Stimulated activated CD8-positive, alpha-beta memory T cell treated with anti-CD3 and anti-CD28 coated beads, Interleukin-4, amount 100 ng/mL, for 48 hours (primary cell): ENCODE measurements at regions not wholly inside any gene's neighbourhood (a gene's known extent, or its start where the extent isn't known, plus 50 kb on each side); places are given as distances from the start of the nearest gene placed in this dataset.
"Not testable (repeated sequence)": the region's sequence is repeated elsewhere in the genome, so short reads cannot be mapped to it uniquely, and the experiment has no call there.

Experiments used
- DNase-seq: peaks from one replicate; pipeline ENCODE4 v3.0.0-alpha.2; 2020

DNA sequence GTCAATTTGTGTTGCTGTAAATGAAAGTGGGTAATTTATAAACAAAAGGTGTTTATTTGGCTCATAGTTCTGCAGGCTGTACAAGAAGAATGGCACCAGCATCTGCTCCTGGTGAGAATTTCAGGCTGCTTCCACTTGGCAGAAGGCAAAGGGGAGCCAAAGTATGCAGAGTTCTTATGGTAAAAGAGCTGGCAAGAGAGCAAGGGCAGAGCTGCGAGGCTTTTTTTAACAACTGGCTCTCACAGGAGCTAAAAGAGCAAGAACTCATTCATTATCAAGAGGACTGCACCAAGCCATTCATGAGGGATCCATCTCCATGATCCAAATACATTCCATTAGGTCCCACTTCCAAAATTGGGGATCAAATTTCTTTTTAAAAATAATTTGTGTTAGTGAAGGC, 1712.7 kb downstream of the SLITRK5 start:
- no peak for DNase-seq

DNA sequence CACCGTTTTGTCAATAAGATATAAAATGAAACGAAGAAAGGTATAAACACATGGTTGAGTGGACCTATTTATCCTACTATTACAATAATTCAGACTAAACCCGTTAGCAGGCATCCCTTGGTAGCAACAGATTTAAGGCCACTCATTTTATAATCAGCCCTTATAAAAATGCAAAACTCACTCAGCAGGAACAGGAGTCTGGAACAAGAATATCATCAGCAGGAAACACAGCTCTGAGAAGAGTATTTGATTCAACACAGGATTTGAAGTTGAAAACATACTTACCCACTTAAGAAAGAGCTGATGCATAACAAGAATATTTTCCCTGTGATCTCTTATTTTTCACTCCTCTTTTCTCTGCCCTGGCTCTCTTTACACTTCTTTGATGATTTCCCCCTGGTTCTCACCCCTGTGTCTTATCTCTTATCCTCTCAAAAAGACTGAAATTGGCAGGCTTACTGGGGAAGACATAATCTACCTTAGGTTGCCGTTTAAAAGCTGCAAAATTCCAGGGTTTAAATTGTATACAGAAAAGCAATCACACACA, 1722.7 kb downstream of the SLITRK5 start:
- DNase-seq: no peak

DNA sequence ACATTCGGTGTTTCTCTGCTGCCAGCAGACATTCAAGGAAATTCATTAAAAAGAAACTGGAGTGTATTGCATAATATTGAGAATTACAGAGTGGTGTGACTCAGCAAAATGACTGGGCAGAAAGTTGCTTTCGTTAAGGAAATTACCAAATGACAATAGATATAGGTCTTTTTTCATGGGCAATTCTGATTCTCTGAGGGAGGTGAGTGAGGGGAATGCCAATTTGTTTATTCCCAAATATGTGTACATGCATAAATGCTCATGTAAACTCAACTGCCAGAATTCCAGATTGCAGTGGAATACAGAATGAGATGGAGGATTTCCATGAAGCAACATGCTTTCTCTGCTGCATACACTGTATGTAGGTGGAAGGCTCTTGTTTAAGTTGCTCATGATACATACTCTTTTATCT, 1730.1 kb downstream of the SLITRK5 start:
- no peak for DNase-seq

DNA sequence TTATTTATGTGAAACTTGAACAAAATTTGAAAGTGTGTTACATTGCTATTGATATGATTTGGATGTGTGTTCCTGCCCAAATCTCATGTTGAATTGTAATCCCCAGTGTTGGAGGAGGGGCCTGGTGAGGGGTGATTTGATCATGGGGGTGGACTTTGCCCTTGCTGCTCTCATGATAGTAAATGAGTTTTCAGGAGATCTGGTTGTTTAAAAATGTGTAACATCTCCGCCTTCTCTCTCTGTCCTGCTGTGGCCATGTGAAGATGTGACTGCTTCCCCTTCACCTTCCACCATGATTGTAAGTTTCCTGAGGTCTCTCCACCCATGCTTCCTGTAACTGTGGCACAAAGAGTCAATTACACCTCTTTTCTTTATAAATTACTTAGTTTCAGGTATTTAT, 1731.0 kb downstream of the SLITRK5 start:
- no peak for DNase-seq

DNA sequence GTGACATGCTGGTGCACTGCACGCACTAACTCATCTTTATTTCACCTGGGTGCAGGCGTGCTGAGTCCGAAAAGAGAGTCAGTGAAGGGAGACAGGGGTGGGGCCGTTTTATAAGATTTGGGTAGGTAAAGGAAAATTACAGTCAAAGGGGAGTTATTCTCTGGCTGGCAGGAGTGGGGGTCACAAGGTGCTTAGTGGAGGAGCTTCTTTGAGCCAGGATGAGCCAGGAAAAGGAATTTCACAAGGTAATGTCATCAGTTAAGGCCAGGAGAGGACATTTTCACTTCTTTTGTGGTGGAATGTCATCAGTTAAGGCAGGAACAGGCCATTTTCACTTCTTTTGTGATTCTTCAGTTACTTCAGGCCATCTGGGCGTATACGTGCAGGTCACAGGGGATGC, 1734.9 kb downstream of the SLITRK5 start:
- not testable (repeated sequence) for DNase-seq

DNA sequence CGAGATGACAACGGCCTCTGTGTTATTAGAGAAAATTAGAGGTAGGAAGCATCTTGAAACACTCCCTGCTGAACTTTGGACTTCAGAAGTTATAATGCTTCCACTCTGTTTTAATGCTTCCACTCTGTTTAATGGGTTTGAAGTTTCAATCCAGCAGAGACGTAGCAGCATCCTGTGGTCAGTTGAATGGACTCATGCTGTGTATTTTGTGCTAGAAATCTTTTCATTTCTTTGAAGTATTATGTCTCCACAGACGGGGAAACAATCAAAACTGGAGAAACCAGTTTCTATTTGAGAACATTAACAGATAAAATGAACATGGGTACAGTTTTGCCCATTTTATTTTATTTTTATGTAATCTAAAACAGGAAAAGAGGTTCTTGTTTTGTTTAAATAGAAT, 1736.2 kb downstream of the SLITRK5 start:
- no peak for DNase-seq

DNA sequence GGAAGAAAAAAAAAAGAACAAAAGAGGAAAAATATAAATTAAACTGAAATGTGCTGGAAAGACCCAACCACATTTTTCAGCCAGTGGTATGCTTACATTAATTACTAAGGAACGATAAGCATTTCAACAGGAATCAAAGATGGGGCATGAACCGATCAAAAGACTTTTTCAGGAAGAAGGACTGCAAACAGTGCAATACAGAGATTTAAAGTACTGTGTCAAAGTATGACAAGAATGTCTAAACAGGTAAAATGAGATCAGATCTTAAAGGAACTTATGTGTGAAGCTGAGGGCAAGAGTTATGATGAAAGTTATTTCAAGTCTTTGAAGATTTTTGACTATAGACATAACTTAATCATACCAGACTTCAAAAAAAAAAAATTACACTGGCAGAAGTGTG, 1761.8 kb downstream of the SLITRK5 start:
- no peak for DNase-seq

DNA sequence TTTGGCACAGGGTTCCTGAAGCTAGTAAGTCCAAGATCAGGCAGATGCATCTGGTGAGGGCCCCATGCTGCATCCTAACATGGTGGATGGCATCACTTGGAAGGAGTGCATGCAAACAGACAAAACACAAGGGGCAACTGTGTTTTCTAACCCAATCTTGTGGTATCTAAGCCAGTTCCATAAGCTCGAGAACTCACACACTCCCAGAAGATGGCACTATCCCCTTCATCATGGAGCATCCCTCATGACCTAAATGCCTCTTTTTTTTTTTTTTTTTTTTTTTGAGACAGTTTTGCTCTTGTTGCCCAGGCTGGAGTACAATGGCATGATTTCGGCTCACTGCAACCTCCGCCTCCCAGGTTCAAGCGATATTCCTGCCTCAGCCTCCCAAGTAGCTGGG, 1763.5 kb downstream of the SLITRK5 start:
- DNase-seq: not testable (repeated sequence)

DNA sequence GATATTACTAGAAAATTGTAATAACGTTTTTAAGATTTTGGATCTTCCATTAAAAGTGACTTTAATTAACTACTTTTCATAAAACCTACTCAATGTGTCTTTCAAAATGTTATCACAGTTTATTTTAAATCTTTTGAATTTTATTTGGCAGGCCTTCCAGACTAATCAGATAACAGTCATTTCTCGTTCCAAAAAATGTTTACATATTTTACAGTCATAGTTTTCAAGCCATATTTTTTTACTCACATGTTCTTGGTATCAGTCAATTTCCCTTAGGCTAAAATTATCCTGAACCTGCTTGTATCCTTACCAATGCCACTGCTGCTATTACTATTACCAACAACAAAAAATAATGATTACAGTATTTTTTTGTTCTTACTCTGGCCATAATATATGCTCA, 1783.5 kb downstream of the SLITRK5 start:
- DNase-seq: no peak

DNA sequence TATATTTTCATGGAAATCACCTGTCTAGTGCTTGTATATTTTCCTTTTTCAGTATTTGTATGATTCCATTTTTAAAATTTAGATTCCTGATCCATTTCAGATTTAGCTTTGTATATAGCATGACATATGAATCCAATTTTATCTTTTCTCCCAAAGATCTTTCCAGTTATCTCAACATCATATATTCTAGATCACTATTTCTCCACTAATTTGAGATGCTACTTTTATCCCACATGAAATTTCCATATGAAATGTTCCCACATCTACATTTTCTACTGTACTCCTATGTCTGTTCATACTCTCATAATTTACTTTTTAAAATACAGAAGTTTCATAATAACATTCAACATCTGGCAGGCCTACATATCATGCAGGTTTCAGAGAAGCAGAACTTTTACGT, 1784.1 kb downstream of the SLITRK5 start:
- DNase-seq: no peak

DNA sequence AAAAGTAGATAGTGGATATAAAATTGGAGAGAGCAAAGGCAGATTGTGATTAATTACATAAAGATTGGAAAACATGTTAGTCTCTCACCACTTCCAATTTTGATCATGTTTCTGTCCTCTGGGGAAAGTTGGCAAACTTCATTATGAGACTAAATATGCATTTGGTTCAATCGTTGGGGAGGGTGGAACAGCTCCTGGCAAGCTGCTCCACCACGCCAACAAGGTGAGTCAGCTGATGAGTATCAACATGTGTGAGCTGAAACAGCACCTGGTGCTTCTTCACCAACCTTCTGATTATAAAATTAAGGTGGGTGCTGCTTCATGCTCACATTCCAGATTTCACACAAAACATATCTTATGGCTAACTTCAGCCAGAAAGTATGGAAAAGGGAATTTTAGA, 1784.6 kb downstream of the SLITRK5 start:
- no peak for DNase-seq

DNA sequence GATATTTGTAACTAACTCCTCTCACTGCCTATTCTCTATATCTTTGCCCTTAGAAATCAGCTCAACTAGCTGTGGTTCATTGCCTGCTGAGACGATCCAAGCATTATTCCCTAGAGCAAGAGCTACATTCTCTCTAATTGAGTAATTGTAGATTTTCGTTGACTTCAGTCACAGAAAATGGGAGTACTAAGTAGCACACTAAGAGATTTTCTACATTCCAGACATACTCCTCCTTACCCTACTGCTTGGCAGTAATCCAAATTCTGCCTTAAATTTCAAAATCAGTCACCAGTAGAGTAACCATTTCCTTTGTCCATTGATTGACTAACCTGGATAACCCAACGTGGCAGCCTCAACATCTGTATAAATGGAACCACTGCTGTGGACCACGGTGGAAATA, 1786.8 kb downstream of the SLITRK5 start:
- no peak for DNase-seq

DNA sequence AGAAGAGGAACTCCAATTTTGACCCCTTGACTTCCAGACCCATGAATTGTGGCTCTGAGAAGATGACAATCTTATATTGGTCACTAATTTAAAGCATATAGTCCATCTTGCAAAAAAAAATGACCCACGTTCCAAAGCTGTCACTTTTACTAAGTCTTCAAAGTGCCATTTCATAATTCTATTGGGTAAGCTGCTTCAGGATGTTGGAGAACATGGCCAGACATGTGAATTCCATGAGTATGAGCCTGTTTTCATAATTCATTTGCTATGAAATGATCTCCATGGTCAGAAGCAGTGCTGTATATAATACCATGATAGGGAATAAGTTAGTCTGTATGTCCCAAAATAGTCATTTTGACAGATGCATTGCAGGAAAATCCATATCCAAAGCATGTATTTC, 1787.3 kb downstream of the SLITRK5 start:
- DNase-seq: no peak

DNA sequence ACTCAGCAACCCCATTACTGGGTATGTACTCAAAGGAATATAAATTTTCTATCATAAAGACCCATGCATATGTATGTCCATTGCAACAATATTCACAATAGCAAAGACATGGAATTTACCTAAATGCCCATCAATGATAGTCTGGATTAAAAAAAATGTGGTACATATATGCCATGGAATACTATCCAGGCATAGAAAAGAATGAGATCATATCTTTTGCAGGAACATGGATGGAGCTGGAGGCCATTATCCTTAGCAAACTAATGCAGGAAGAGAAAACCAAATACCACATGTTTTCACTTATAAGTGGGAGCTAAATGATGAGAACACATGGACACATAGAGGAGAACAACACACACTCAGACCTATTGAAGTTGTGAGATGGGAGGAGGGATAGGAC, 1789.7 kb downstream of the SLITRK5 start:
- DNase-seq: not testable (repeated sequence)

DNA sequence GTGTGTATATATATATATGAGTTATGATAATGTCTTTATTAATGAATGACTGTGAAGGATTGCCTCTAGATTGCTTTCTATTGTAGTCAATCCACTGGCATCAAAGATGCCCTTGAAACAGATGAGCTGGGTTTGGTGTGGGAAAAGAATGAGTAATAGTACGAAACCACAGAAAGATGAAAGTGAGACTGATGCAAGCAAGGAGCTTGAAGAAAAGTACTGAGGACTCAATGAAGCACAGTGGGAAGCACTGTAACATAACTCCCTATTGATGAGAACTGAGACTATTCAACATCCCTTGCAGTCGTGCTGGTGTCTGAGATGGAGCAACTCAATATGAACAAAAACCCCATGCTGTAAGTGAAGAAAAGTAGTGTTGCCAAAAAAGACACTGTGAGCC, 1794.2 kb downstream of the SLITRK5 start:
- DNase-seq: no peak

DNA sequence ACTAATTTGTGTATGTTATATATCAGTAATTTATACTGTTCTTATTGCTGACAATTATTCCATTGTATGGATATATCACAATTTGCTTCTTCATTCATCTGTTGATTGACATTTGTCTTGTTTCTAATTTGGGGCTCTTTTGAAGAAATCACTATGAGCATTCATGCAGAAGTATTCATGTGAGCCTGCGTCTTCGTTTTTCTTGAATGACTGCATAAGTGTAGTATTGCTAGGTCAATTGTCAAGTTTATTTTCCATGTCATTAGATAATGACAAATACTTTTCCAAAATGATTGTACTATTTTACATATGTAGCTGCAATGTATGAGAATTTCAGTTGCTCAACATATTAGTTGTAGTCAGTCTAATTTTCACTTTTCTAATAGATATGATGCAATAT, 1796.9 kb downstream of the SLITRK5 start:
- DNase-seq: no peak

DNA sequence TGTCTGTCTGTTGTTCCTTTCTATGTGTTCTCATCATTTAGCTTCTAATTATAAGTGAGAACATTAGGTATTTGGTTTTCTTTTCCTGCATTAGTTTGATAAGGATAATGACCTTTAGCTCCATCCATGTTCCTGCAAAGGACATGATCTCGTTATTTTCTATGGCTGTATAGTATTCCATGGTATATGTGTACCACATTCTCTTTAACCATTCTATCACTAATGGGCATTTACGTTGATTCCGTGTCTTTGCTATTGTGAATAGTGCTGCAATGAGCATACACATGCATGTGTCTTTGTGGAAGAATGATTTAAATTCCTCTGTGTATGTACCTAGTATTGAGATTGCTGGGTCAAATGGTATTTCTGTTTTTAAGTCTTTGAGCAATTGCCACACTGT, 1799.7 kb downstream of the SLITRK5 start:
- no peak for DNase-seq

DNA sequence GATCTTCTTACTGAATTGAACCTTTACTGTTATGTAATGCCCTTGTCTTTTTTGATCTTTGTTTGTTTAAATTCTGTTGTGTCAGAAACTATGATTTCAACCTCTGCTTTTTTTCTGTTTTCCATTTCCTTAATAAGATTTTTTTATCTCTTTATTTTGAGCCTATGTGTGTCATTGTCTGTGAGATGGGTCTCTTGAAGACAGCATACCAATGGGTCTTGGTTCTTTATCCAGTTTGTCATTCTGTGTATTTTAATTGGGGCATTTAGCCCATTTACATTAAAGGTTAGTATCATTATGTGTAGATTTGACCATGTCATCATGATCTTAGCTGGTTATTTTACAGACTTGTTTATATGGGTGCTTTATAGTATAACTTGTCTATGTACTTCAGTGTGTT, 1803.3 kb downstream of the SLITRK5 start:
- DNase-seq: no peak

DNA sequence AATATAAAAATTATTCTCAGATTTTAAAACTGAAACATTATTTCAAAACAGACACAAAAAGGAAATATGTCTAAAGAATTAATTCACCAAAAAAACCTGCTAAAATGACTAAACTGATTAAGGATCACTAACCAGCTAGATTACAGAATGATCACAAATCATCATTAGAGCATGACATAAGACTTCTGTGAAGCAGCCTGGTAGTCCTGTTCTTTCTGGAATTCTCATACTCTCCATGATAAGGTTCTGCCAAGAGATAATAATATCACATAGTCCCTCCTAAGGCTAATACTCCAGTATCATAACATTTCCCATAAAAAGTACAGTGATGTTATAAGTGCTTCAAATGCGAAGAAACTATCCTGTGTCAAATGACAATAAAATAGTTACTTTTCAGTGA, 1814.9 kb downstream of the SLITRK5 start:
- DNase-seq: no peak

DNA sequence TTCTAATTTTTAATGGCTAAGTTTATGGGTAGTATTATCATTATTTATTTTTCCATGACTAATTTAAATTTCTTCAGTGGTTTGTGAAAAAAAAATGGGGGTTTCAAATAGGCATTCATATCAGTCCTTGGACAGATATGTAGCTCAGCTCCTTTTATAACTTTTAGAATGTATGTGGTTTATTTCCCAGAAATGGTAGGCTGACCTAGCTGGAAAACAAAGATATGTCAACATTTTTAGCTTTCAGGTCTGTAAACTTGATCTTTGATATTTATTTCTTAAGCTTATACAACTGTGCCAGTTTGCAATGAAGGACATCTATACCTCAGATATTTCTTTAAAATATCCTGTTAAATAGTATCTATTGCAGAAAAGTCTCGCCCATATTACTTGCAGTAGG, 1815.5 kb downstream of the SLITRK5 start:
- DNase-seq: no peak

DNA sequence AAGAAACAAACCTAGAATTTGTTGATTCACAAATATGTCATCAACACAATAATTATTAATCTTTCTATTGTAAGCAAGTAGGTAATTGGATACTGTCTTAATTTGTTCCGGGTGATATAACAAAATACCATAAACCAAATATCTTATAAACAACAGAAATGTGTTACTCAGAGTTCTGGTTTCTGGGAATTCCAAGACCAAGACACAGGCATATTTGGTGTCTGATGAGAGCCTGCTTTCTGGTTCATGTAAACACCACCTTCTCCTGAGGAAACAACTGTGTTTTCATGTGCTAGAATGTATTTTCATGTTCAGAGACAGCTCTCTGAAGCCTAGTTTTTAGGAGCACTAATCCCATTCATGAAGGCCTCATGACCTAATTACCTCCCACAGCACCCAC, 1819.5 kb downstream of the SLITRK5 start:
- DNase-seq: no peak

DNA sequence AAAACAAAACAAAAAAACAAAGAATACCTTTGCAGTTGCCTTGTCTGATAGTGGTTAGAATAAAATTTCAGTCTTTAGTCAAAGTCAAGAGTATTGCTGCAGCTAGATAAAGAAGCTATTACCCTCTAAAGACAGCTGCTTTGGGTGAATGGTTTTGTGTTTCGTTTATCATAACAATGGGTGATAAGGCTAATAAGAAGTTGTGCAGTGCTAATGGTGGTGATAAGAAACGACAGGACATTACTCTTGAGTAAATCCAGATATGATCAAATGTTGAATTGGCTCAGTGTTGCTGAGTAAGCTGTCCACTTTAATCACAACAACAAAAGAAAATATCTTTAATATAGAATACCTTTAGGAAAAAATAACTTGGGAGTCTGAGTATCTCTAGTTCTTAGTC, 1825.3 kb downstream of the SLITRK5 start:
- no peak for DNase-seq

DNA sequence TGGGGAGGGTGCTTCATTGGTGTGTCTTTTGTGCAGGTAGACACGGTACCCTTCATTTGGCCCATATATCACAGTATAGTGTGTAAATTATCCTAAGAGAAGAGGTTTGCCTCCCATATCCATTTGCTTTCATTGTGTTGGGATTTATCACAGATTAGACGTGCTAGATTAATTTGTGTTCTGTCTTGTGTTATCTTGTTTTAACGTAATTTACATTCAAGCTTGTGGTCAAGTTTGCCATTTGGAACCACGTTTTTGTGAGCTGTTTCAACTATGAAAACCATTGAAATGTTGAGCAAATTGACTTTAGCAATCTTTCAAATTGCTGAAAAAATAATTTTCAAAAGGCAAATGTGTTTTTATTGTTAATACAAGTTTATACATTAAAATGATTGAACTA, 1826.5 kb downstream of the SLITRK5 start:
- no peak for DNase-seq

DNA sequence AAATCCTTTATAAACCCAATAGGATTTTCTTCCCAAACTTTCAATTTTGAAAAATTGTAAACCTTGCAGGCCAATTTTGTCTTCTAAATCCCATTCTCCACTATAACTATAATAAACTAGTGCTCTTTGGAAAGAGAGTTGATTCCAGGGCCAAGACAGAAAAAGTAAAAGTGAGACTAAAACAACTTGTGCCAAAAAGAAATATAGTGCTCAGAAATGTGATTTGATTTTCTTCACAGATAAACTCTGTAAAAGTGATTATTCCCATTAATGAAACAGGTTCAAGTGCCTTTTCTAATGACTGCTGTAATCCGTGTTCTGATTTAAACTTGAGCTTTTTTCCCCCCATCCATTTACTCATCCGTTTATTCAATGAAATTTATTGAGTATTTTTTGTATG, 1831.1 kb downstream of the SLITRK5 start:
- DNase-seq: no peak

DNA sequence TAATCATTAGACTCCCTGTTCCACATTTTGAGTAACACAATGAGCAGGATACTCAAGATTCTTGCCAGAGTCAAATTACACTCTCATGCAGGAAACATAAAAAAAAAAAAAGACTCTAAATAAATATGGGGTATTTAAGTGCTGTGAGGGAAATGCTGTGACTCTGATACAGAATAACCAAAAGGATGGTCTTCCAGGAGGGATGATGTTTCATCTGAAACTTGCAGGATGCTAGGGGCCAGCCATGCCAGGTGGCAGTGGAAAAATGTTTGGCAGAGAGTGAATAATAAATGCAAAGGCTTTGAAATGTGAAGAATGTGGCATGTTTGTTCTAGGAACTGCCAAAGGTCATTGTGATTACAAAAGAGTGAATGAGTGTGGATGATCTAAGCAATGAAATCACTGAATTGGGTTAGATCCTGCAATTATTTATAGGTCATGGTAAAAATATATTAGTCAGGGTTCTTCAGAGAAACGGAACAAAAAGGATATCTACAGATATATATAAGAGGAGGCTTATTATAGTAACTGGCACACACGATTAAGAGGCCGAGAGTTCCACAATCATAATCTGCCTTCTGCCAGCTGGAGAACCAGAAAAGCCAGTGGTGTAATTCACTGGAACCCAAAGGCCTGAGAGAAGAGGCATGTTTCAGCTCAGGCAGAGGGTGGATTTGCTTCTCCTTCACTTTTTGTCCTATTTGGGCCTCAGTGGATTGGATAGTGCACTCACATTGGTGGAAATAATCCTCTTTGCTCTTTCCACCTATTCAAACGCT, 1832.8 kb upstream of the MIR17HG start:
- no peak for DNase-seq
